ENCODE measurements at regions not wholly inside any gene's neighbourhood (a gene's known extent, or its start where the extent isn't known, plus 50 kb on each side); places are given as distances from the start of the nearest gene placed in this dataset.

GRCh38 chr1:116312681-116313069 lies 60.4 kb upstream of the ATP1A1 start:
- WGBS (ENCODE audit: extremely low coverage, insufficient read length, low lambda C conversion rate) = no CpG with 5 or more reads among the region's 2 CpGs
- H2BK20ac ChIP-seq (ENCODE audit: low read depth, low read length, poor library complexity, severe bottlenecking) = no peak overlapping the region
- H3K4me1 ChIP-seq (ENCODE audit: insufficient read depth, low read length) = peaks cover 4% of the 10 kb centered on the region; the same call in 1 of the 2 replicates
- no peaks in the 10 kb centered on the region for H3K79me1 ChIP-seq (ENCODE audit: insufficient read depth, low read depth, low read length, poor library complexity, severe bottlenecking)
- H3K4me1 Mint-ChIP-seq = peaks cover 22 to 29% of the 10 kb centered on the region in 2 experiments
- H3K27me3 ChIP-seq (ENCODE audit: insufficient read depth, low read length) = no peaks in the 10 kb centered on the region
- H3T11ph ChIP-seq (ENCODE audit: low read length) = no peak overlapping the region
- no peaks in the 10 kb centered on the region for H4K20me1 ChIP-seq (ENCODE audit: control insufficient read depth, insufficient read depth, insufficient read length)
- no peaks in the 10 kb centered on the region for H3K23me2 ChIP-seq (ENCODE audit: insufficient read length, low read depth, low read length, poor library complexity, severe bottlenecking)
- H4K8ac ChIP-seq (replicated peaks; ENCODE audit: insufficient read length, low read depth, low read length) = no peak overlapping the region
- H3K79me2 ChIP-seq (ENCODE audit: insufficient read depth, low read length) = no peaks in the 10 kb centered on the region
- no peak overlapping the region for H2AFZ ChIP-seq (ENCODE audit: low read length)
- H4K5ac ChIP-seq (ENCODE audit: insufficient read length, low read depth, low read length) = no peak overlapping the region
- H2BK12ac ChIP-seq (ENCODE audit: insufficient read length, low read depth, low read length) = no peak overlapping the region
- H3K9me3 ChIP-seq (ENCODE audit: control insufficient read depth, low read depth, low read length) = no peaks in the 10 kb centered on the region
- H3K4me3 Mint-ChIP-seq = no peak overlapping the region
- DNase-seq = no peak
- H2BK120ac ChIP-seq (ENCODE audit: low read depth, low read length, poor library complexity, severe bottlenecking) = no peak overlapping the region
- H3K4ac ChIP-seq (ENCODE audit: low read depth, low read length) = no peak overlapping the region
- TF ChIP-seq CTCF (conservative IDR thresholded peaks at IDR 0.05) = no peak
- no peak overlapping the region for H3K27ac ChIP-seq (ENCODE audit: insufficient read length, low read depth, low read length)
- no peak overlapping the region for H2BK15ac ChIP-seq (ENCODE audit: low read depth, low read length)
- no peaks in the 10 kb centered on the region for H3K36me3 Mint-ChIP-seq (ENCODE audit: insufficient read depth in 1 of 3, low read depth in 3 of 3)
- no peak overlapping the region for H3K4me2 ChIP-seq (ENCODE audit: insufficient read depth, insufficient read length, low read length)
- H2BK5ac ChIP-seq (ENCODE audit: insufficient read length, low read length) = no peak overlapping the region
- H2AK5ac ChIP-seq (ENCODE audit: insufficient read length, low read length) = no peak overlapping the region
- no peak overlapping the region for H3K56ac ChIP-seq (ENCODE audit: insufficient read length, low read depth, low read length)
- H3K27ac Mint-ChIP-seq = no peak overlapping the region
- no peaks in the 10 kb centered on the region for H3K9me3 Mint-ChIP-seq
- no peak overlapping the region for H3K23ac ChIP-seq (ENCODE audit: insufficient read length, low read depth, low read length)
- H4K91ac ChIP-seq (ENCODE audit: insufficient read length, low read depth, low read length) = no peak overlapping the region
- no peak overlapping the region for H3K14ac ChIP-seq (ENCODE audit: insufficient read depth, low read length)
- H3K9ac ChIP-seq (ENCODE audit: extremely low read depth, insufficient read length, low read length) = no peak overlapping the region
- peaks cover 1% of the 10 kb centered on the region; the same call in 1 of the 2 replicates for H3K27me3 Mint-ChIP-seq (ENCODE audit: low read depth)
- H3K18ac ChIP-seq (ENCODE audit: insufficient read length, low read depth, low read length) = no peak overlapping the region
